ENCODE measurements at regions not wholly inside any gene's neighbourhood (a gene's known extent, or its start where the extent isn't known, plus 50 kb on each side); places are given as distances from the start of the nearest gene placed in this dataset.
"Not testable (repeated sequence)": the region's sequence is repeated elsewhere in the genome, so short reads cannot be mapped to it uniquely, and the experiment has no call there.

DNA sequence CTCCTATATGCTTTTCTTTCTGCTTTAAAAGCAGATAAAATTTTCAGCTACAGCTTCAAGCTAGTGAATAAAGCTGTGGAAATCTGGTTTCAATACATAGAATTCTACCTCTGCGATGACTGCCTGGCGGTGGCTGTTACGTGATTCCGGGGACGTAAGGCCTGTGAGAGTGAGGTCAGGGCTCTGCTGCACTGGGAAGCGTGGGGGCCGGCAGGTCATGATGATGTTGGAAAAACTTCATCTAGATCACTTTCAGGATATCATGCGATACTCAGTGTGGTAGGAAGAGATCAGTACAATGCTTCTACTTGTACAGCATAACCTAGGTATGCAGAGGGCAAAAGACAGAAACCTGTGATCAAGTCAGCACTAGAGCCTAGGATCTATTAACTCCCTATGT lies 546.8 kb upstream of the B3GAT1 start:
- Histone ChIP-seq H3K4me3 (ENCODE audit: low read length) (no peak overlapping the region), H3K9me3 (ENCODE audit: control insufficient read depth, insufficient read depth, low read length) (no peaks in the 10 kb centered on the region), H3K27ac (ENCODE audit: low read length) (no peak overlapping the region), H3K36me3 (ENCODE audit: control insufficient read depth, insufficient read depth, low read length) (no peaks in the 10 kb centered on the region), H3K27me3 (ENCODE audit: control insufficient read depth, insufficient read depth, low read length) (no peaks in the 10 kb centered on the region), H3K4me1 (ENCODE audit: control insufficient read depth, insufficient read depth, low read length) (no peaks in the 10 kb centered on the region)
- no peak for DNase-seq (ENCODE audit: low read depth, low spot score)
- no CpG with 5 or more reads among the region's 8 CpGs for WGBS (ENCODE audit: insufficient coverage, insufficient read length)

DNA sequence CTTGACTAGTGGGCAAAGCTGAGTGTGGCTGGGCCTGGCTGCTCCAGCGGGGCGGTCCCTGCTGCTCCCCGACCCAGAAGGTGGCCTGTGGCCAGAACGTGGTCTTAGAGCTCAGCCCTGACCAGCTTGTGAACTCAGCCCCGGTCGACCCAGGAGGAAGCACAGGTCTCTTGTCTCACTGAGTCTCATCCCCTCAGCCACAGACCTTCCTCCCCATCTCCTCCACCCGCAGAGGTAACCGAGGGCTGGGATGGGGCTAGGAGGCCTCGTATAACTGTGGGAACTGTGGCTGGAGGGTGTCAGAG lies 546.2 kb upstream of the B3GAT1 start:
- H3K4me1 ChIP-seq (ENCODE audit: control insufficient read depth, insufficient read depth, low read length), result no peaks in the 10 kb centered on the region
- H3K36me3 ChIP-seq (ENCODE audit: control insufficient read depth, insufficient read depth, low read length), result no peaks in the 10 kb centered on the region
- WGBS (ENCODE audit: insufficient coverage, insufficient read length), result no CpG with 5 or more reads among the region's 9 CpGs

DNA sequence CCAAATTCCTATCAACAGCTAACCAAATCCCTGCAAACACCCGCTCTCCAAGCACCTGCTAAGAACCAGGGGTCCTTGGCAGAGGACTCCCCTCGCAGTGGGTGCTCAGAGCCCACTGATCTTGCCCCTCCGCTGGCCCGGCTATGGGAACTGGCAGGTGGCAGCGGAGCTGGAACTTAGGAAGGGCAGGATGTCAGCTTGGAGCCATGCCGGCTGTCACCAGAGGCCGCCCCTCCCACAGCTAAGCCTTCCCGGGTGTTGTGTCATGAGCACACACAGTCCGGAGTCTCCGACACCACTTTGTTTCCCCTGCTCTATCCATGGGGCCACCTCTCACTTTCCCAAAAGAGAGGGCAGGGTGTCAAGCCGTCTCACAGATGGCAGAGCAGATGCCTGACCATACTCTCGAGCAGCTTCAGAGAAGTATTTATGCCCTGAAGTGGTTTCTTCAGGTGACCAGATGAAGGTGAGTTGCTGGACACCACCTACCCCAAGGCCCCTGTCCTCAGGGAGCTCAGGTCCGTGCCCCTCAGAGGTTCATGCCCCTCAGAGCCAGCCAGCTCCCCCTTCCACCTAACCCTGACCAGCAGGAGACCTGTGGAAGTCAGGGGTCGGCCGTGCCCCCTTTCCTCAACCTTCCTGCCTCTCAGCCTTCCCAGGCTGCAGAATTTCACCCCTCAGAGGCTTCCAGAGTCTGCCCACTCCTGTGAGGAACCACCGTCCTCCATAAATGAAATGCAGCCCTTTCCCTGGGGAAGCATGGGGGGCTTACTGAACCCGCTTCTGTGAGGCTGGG lies 545.7 kb upstream of the B3GAT1 start:
- H3K27ac ChIP-seq (ENCODE audit: low read length), result no peak overlapping the region
- H3K4me1 ChIP-seq (ENCODE audit: control insufficient read depth, insufficient read depth, low read length), result no peaks in the 10 kb centered on the region
- WGBS (ENCODE audit: insufficient coverage, insufficient read length), result no CpG with 5 or more reads among the region's 17 CpGs
- H3K27me3 ChIP-seq (ENCODE audit: control insufficient read depth, insufficient read depth, low read length), result no peaks in the 10 kb centered on the region
- no peaks in the 10 kb centered on the region for H3K9me3 ChIP-seq (ENCODE audit: control insufficient read depth, insufficient read depth, low read length)
- H3K4me3 ChIP-seq (ENCODE audit: low read length), result no peak overlapping the region
- no peaks in the 10 kb centered on the region for H3K36me3 ChIP-seq (ENCODE audit: control insufficient read depth, insufficient read depth, low read length)
- no peak for DNase-seq (ENCODE audit: low read depth, low spot score)

More for the DNA sequence above, 546.2 kb upstream of the B3GAT1 start:
- Histone ChIP-seq H3K4me3 (ENCODE audit: low read length) (no peak overlapping the region), H3K27ac (ENCODE audit: low read length) (no peak overlapping the region), H3K9me3 (ENCODE audit: control insufficient read depth, insufficient read depth, low read length) (no peaks in the 10 kb centered on the region), H3K27me3 (ENCODE audit: control insufficient read depth, insufficient read depth, low read length) (no peaks in the 10 kb centered on the region)
- DNase-seq (ENCODE audit: low read depth, low spot score), result no peak

DNA sequence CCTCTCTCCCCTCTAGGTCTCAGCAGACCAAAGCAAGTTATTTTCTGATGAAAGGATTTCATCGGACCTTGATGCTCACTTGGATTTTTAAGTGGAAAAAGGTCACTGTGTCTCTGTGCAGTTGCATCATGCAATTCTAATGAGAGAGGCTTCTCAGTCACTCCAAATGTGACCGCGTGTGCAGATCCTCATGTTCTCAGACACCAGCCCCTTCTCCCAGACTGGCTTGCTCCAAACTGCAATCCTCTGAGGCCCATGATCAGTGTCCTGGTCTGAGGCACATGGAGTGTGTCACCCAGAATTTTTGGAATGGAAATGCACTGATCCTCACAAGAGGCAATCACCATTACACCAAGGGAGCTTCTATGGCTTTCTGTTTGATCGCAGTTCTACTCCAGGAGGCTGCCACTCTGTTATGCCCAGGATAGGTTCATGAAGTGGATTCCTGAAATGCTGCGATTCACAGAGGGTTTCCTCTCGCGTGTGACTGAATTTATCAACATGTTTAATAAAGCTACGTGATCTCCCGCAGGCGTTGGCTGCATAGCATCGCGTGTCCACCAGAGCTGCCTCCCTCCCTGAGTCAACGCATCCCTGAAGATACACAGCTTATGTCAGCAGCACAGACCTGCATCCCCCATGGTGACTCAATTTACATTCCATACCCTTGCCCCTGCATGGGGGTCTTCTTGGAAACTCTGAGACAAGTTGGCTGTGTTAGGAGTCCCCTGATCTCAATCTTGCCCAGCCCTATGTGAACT lies 544.6 kb upstream of the B3GAT1 start:
- DNase-seq (ENCODE audit: low read depth, low spot score), result no peak
- H3K4me1 ChIP-seq (ENCODE audit: control insufficient read depth, insufficient read depth, low read length), result no peaks in the 10 kb centered on the region
- no peak overlapping the region for H3K4me3 ChIP-seq (ENCODE audit: low read length)
- no CpG with 5 or more reads among the region's 13 CpGs for WGBS (ENCODE audit: insufficient coverage, insufficient read length)
- no peaks in the 10 kb centered on the region for H3K27me3 ChIP-seq (ENCODE audit: control insufficient read depth, insufficient read depth, low read length)
- H3K9me3 ChIP-seq (ENCODE audit: control insufficient read depth, insufficient read depth, low read length), result no peaks in the 10 kb centered on the region
- no peaks in the 10 kb centered on the region for H3K36me3 ChIP-seq (ENCODE audit: control insufficient read depth, insufficient read depth, low read length)
- no peak overlapping the region for H3K27ac ChIP-seq (ENCODE audit: low read length)

DNA sequence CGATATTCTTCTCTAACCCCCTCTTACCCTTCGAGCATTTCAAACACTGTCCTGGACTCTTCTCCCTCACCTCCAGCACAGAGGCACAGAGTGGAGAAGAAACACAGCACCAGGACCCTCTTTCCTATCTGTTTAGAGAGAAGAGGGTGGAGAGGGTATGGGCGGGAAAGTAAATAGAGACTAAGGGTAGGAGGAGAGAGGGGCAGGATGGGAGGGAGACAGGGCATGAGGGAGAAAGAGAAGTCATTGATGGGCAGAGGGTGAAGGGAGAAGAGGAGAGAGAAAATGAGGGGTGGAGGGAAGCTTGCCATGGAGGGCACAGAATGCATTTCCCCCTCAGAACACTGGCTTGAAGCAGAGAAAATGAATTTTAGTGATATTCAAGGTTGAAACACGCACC lies 543.9 kb upstream of the B3GAT1 start:
- not testable (repeated sequence) for H3K27me3 ChIP-seq (ENCODE audit: control insufficient read depth, insufficient read depth, low read length); DNase-seq (ENCODE audit: low read depth, low spot score); H3K4me3 ChIP-seq (ENCODE audit: low read length); H3K4me1 ChIP-seq (ENCODE audit: control insufficient read depth, insufficient read depth, low read length); H3K27ac ChIP-seq (ENCODE audit: low read length); H3K9me3 ChIP-seq (ENCODE audit: control insufficient read depth, insufficient read depth, low read length); H3K36me3 ChIP-seq (ENCODE audit: control insufficient read depth, insufficient read depth, low read length)
- no CpG with 5 or more reads among the region's 4 CpGs for WGBS (ENCODE audit: insufficient coverage, insufficient read length)

DNA sequence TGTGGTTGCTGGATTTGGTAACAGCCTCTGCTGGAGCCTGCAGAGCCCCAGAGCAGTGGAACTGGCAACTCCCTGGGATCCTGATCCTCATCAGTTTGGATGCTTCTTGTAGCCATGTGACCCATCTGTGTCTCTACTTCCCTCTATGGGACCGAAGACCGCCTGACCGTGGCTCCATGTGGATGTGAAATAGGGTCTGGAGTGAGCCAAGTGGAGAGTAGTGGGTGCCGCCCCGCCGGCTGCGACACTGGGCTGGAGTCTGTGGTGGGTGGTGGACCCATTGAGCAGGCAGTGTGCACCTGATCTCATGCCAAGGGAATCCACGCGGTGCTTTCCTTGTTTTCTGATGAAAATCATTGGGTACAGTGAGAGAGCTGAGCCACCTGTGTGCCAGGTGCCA lies 543.2 kb upstream of the B3GAT1 start:
- Histone ChIP-seq H3K4me3 (ENCODE audit: low read length) (no peak overlapping the region), H3K4me1 (ENCODE audit: control insufficient read depth, insufficient read depth, low read length) (no peaks in the 10 kb centered on the region), H3K27me3 (ENCODE audit: control insufficient read depth, insufficient read depth, low read length) (no peaks in the 10 kb centered on the region), H3K9me3 (ENCODE audit: control insufficient read depth, insufficient read depth, low read length) (no peaks in the 10 kb centered on the region), H3K27ac (ENCODE audit: low read length) (no peak overlapping the region), H3K36me3 (ENCODE audit: control insufficient read depth, insufficient read depth, low read length) (no peaks in the 10 kb centered on the region)
- no peak for DNase-seq (ENCODE audit: low read depth, low spot score)
- no CpG with 5 or more reads among the region's 9 CpGs for WGBS (ENCODE audit: insufficient coverage, insufficient read length)

DNA sequence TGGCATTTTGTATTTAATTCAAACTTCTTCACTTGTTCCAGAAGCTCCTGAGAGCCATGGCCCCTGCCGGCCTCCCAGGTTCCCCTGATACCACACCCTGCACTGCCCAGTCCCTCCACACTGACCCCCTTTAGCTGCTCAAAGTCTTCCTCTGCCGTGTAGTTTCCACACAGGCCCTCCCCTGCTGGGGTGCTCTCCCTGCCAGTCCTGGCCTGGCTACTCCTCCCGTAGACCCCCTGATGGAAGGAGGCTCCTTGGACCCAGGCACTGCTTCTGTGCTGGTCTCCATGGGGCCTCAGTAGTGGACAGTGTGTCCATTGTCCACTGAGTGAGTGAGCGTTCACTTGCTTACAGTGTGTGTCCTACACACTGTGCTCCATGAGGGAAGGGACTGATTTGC lies 542.4 kb upstream of the B3GAT1 start:
- not testable (repeated sequence) for H3K4me3 ChIP-seq (ENCODE audit: low read length); H3K4me1 ChIP-seq (ENCODE audit: control insufficient read depth, insufficient read depth, low read length); H3K27me3 ChIP-seq (ENCODE audit: control insufficient read depth, insufficient read depth, low read length); H3K9me3 ChIP-seq (ENCODE audit: control insufficient read depth, insufficient read depth, low read length); DNase-seq (ENCODE audit: low read depth, low spot score); H3K27ac ChIP-seq (ENCODE audit: low read length); H3K36me3 ChIP-seq (ENCODE audit: control insufficient read depth, insufficient read depth, low read length)
- WGBS (ENCODE audit: insufficient coverage, insufficient read length), result no CpG with 5 or more reads among the region's 4 CpGs

DNA sequence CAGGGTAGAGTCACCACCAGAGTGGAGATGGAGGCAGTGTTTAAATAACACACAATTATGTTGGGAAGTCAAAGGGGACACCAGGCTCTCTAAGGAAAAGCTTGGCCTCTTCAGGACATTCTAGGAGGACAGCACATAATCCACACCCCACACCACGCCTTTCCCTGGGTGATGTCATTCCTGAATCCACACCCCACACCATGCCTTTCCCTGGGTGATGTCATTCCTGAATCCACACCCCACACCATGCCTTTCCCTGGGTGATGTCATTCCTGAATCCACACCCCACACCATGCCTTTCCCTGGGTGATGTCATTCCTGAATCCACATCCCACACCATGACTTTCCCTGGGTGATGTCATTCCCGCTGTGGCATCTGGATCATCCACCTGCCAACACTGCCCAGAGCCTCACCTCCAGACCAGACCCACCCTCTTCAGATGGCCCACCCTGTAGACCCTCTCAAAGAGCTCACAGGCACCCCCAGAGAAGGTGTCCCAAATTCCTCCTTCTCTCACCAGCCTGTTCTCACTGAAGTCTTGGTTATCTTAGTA lies 541.5 kb upstream of the B3GAT1 start:
- DNase-seq (ENCODE audit: low read depth, low spot score); H3K9me3 ChIP-seq (ENCODE audit: control insufficient read depth, insufficient read depth, low read length); H3K4me3 ChIP-seq (ENCODE audit: low read length); H3K36me3 ChIP-seq (ENCODE audit: control insufficient read depth, insufficient read depth, low read length); H3K4me1 ChIP-seq (ENCODE audit: control insufficient read depth, insufficient read depth, low read length); H3K27me3 ChIP-seq (ENCODE audit: control insufficient read depth, insufficient read depth, low read length); H3K27ac ChIP-seq (ENCODE audit: low read length): not testable (repeated sequence)
- no CpG with 5 or more reads among the region's 2 CpGs for WGBS (ENCODE audit: insufficient coverage, insufficient read length)

DNA sequence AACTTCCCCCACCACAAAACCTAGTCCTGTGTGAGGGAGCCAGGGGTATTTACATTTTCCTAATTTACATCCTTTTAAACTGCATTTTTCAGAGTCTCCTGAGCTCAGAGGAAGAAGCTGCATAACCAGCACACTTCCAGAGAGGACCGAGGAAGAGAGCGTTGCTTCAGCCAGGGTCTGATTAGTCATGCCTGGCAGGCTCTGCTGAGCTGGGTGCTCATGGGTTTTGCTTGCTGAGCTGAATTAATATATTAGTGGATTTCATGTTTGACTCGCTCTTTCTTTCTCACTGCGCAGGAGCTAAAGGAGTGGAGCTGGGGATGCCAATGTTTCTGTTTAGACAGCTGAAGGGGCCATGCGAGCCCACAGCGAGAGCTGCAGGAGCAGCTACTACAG lies 539.3 kb upstream of the B3GAT1 start:
- Histone ChIP-seq H3K4me3 (ENCODE audit: low read length) (no peak overlapping the region), H3K9me3 (ENCODE audit: control insufficient read depth, insufficient read depth, low read length) (no peaks in the 10 kb centered on the region), H3K36me3 (ENCODE audit: control insufficient read depth, insufficient read depth, low read length) (no peaks in the 10 kb centered on the region), H3K27ac (ENCODE audit: low read length) (no peak overlapping the region), H3K27me3 (ENCODE audit: control insufficient read depth, insufficient read depth, low read length) (no peaks in the 10 kb centered on the region), H3K4me1 (ENCODE audit: control insufficient read depth, insufficient read depth, low read length) (no peaks in the 10 kb centered on the region; the same call in 1 of the 2 replicates)
- no CpG with 5 or more reads among the region's 6 CpGs for WGBS (ENCODE audit: insufficient coverage, insufficient read length)
- DNase-seq (ENCODE audit: low read depth, low spot score), result no peak

DNA sequence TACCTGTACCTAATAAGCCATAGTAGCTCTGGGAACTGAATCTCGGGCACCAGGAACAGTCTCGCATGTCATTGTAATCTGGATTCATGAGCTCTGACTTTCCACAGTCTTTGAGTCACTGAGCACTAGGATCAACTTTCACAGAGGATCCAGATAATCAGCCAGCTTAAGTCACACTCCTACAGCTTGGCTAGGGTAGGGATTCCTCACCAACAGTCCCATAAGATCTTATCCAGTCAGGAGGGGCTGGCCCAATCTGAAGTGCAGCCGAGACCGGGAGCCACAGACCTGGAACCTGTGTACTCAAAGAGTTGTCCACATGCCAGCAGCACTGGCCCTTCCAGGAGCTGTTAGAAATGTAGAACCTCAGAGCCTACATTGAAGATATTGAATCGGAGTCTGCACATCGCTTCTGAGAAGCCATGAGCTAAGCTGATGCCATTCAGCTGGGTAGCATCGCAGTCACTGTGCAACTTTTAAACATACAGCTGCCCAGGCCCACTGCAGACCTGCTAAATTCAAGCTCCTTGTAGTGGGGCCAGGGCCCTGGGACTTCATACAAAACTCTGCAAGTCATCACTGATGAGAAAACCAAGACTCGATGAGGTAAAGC lies 538.8 kb upstream of the B3GAT1 start:
- Histone ChIP-seq H3K4me1 (ENCODE audit: control insufficient read depth, insufficient read depth, low read length) (peaks cover 1% of the 10 kb centered on the region; the same call in 1 of the 2 replicates), H3K4me3 (ENCODE audit: low read length) (no peak overlapping the region), H3K9me3 (ENCODE audit: control insufficient read depth, insufficient read depth, low read length) (no peaks in the 10 kb centered on the region), H3K27ac (ENCODE audit: low read length) (no peak overlapping the region), H3K36me3 (ENCODE audit: control insufficient read depth, insufficient read depth, low read length) (no peaks in the 10 kb centered on the region), H3K27me3 (ENCODE audit: control insufficient read depth, insufficient read depth, low read length) (no peaks in the 10 kb centered on the region)
- WGBS (ENCODE audit: insufficient coverage, insufficient read length), result no CpG with 5 or more reads among the region's 8 CpGs
- no peak for DNase-seq (ENCODE audit: low read depth, low spot score)

Measured in iPS DF 6.9 (cell line).